ENCODE measurements at regions not wholly inside any gene's neighbourhood (a gene's known extent, or its start where the extent isn't known, plus 50 kb on each side); places are given as distances from the start of the nearest gene placed in this dataset.
"Not testable (repeated sequence)": the region's sequence is repeated elsewhere in the genome, so short reads cannot be mapped to it uniquely, and the experiment has no call there.

DNA sequence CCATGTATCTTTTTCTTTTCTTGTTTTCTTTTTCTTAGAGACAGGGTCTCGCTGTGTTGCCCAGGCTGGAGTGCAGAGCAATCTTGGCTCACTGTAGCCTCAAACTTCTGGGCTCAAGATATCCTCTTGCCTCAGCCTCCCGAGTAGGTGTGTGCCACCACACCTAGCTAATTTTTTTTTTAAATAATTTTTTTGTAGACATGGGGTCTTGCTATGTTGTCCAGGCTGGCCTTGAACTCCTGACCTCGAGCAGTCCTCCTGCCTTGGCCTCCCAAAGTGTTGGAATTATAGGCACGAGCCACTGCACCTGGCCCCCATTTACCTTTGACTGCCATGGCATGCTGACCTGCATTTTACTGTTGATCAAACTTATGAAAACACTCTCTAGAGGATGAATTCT lies 198.6 kb downstream of the SOX4 start:
- Mint-ChIP-seq H3K27me3 (no peaks in the 10 kb centered on the region), H3K4me3 (no peak overlapping the region), H3K27ac (no peak overlapping the region), H3K9me3 (no peaks in the 10 kb centered on the region), H3K4me1 (no peaks in the 10 kb centered on the region), H3K36me3 (ENCODE audit: low read depth) (no peaks in the 10 kb centered on the region)
- ATAC-seq (replicated peaks): no peak

DNA sequence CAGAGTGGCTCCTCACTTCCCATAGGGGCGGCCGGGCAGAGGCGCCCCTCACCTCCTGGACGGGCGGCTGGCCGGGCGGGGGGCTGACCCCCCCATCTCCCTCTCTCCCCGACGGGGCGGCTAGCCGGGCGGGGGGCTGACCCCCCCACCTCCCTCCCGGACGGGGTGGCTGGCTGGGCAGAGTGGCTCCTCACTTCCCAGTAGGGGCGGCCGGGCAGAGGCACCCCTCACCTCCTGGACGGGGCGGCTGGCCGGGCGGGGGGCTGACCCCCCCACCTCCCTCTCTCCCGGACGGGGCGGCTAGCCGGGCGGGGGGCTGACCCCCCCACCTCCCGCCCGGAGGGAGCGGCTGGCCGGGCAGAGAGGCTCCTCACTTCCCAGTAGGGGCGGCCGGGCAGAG lies 203.4 kb downstream of the SOX4 start:
- H3K4me3 Mint-ChIP-seq; H3K27ac Mint-ChIP-seq; H3K4me1 Mint-ChIP-seq; H3K36me3 Mint-ChIP-seq (ENCODE audit: low read depth); H3K9me3 Mint-ChIP-seq; H3K27me3 Mint-ChIP-seq; ATAC-seq (replicated peaks): not testable (repeated sequence)

DNA sequence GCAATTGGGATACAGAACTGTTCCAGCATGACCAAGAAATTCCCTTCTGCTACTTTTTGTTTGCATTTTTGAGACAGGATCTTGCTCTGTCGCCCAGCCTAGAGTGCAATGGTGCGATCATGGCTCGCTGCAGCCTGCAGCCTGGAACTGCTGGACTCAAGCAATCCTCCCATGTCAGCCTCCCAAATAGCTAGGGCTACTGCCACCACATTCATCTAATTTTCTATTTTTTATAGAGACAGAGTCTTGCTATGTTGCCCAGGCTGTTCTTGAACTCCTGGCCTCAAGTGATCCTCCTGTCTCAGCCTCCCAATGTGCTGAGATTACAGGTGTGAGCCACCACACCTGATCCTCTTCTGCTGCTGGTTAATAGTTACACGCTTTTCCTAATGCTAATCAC lies 204.9 kb downstream of the SOX4 start:
- no peak for ATAC-seq (replicated peaks)
- Mint-ChIP-seq H3K27me3 (no peaks in the 10 kb centered on the region), H3K36me3 (ENCODE audit: low read depth) (no peaks in the 10 kb centered on the region), H3K4me3 (no peak overlapping the region), H3K27ac (no peak overlapping the region), H3K9me3 (no peaks in the 10 kb centered on the region), H3K4me1 (no peaks in the 10 kb centered on the region)

DNA sequence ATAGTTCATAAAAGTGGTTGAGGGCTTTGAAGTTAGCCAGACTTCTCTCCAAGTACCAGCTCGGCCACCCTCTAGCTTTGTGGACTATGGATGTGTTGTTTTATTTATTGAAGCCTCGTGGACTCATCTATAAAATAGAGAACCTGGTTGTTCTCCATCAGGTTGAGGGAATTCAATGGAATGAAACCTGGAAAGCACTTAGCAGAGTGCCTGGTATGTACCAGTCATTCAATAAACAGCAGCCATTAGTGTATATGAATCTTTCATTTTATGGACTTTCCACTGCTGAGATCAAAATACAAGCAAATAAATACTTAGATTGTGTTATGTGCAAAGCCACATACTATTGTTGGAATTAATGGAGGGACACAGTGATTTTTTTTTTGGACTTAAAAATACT lies 206.8 kb downstream of the SOX4 start:
- Mint-ChIP-seq H3K4me3 (no peak overlapping the region), H3K27ac (no peak overlapping the region), H3K9me3 (no peaks in the 10 kb centered on the region), H3K36me3 (ENCODE audit: low read depth) (no peaks in the 10 kb centered on the region), H3K27me3 (no peaks in the 10 kb centered on the region), H3K4me1 (no peaks in the 10 kb centered on the region)
- no peak for ATAC-seq (replicated peaks)

DNA sequence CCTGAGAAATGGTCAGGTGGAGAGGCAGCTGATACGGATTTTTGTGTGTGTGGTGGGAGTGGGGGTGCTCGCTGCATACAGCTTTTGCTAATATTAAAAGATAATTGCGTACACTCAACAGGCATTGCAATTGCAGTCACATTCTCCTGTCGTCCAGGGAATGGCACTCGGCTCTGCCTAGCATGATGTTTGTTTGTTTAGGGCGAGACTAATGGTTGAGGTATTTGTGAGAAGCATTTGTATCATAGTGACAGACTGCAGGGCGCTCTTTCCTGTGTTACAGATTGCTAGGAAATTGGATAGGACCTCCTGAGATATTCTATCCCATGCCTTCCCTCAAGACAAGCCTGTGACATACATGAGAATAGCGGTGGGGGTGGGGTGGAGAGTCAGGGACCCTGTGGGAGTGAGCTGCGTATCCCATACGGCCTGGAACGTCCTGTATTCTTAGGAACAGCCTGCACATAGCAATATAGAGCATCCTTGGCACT lies 207.4 kb downstream of the SOX4 start:
- no peak for ATAC-seq (replicated peaks)
- H3K27ac Mint-ChIP-seq: no peak overlapping the region
- no peak overlapping the region for H3K4me3 Mint-ChIP-seq
- no peaks in the 10 kb centered on the region for H3K27me3 Mint-ChIP-seq
- no peaks in the 10 kb centered on the region for H3K9me3 Mint-ChIP-seq
- no peaks in the 10 kb centered on the region for H3K36me3 Mint-ChIP-seq (ENCODE audit: low read depth)
- H3K4me1 Mint-ChIP-seq: no peaks in the 10 kb centered on the region

DNA sequence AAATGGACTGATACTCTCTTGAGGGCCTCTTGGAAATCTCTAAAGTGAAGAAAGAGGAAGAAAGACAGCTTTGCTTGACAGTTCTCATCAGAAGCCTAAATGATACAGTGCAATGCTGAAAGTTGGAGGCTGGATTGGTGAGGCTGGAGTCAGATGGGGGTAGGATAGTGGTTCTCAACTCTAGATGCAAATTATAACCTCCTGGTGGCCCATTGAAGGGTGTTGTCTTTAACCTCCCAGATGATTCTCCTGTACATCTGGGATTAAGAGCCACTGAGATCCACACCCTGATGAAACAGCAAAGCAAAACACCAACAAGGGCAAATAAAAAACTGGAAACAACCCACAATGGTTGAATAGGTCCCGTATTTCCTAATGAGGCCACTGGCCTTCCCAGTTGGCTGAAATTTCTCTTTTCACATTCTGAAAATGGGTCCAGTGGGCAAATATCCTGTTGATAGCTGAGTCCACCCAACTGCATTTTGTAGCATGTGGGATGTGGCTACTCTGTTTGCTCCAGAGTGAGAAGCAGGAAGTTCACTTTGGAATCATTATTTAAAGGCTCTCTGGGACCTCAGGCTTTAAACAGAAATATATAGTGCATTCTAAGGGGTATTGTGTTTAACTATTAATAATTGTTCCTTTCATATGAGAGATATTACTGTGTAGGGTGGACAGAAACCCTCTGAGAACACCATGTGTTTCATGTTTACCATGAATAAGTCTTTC lies 208.1 kb downstream of the SOX4 start:
- H3K27me3 Mint-ChIP-seq: no peaks in the 10 kb centered on the region
- no peak overlapping the region for H3K4me3 Mint-ChIP-seq
- no peaks in the 10 kb centered on the region for H3K36me3 Mint-ChIP-seq (ENCODE audit: low read depth)
- H3K4me1 Mint-ChIP-seq: no peaks in the 10 kb centered on the region
- H3K27ac Mint-ChIP-seq: no peak overlapping the region
- no peak for ATAC-seq (replicated peaks)
- H3K9me3 Mint-ChIP-seq: no peaks in the 10 kb centered on the region

DNA sequence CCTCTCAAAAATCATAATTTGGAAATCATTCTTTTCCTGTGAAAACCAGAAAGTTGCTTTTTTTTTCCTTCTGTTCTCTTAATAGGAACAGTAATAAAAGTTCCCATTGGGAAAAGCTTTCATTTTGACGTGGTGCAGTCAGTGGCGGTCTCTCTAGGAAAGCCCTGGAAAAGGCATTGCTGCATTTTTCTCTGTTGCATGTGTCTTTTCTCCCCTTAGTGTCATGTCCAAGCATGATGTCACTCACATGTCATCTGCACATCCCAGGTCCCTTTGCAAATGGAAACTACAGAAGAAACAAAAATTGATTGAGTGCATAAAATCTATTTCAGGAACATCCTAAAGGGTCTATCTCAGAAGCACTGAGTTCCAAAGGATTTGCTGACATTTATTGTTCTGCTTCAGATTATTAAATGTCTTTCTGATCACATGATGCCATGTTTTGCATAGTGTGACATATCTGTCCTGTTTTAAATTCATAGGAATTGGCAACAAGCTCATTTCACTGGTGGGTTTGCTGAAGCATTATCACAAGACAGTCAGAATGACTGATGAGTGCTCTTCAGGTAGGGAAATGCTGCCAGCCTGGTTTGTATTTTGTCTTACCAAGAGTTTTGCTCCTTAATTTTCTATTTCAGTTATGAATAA lies 208.7 kb downstream of the SOX4 start:
- no peak for ATAC-seq (replicated peaks)
- Mint-ChIP-seq H3K4me3 (no peak overlapping the region), H3K27me3 (no peaks in the 10 kb centered on the region), H3K36me3 (ENCODE audit: low read depth) (no peaks in the 10 kb centered on the region), H3K27ac (no peak overlapping the region), H3K4me1 (no peaks in the 10 kb centered on the region), H3K9me3 (no peaks in the 10 kb centered on the region)

DNA sequence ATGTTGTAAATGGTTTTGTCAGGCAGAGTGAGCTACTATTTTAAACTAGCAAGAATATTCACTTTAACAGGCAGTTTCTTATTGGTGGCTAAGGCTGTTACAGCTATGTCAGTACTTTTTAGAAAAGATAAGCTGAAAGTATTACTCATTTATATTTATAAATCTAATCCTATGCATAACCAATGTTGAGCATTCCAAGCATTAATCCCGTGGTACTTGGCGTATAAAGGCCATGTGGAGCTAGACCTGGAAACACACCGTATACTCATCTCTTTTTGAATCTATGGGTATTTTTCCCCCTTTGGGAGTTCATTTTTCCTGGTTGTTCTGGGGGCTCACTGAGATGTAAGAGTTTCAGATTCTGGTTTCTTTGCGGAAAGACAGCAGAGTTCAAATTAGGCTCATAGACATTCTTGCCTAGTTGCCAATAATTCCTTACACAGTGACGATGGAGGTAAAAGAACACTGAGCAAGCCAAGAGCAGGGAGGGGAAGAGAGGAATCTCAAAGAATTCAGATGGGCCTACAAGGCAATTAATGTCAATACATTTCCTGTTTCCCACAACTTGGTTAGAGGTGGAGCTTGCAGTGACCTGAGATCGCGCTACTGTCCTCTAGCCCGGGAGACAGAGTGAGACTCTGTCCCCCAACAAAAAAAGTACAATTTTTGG lies 211.5 kb downstream of the SOX4 start:
- Mint-ChIP-seq H3K9me3 (no peaks in the 10 kb centered on the region), H3K27me3 (no peaks in the 10 kb centered on the region), H3K4me1 (no peaks in the 10 kb centered on the region), H3K27ac (no peak overlapping the region), H3K36me3 (ENCODE audit: low read depth) (no peaks in the 10 kb centered on the region), H3K4me3 (no peak overlapping the region)
- ATAC-seq (replicated peaks): no peak

DNA sequence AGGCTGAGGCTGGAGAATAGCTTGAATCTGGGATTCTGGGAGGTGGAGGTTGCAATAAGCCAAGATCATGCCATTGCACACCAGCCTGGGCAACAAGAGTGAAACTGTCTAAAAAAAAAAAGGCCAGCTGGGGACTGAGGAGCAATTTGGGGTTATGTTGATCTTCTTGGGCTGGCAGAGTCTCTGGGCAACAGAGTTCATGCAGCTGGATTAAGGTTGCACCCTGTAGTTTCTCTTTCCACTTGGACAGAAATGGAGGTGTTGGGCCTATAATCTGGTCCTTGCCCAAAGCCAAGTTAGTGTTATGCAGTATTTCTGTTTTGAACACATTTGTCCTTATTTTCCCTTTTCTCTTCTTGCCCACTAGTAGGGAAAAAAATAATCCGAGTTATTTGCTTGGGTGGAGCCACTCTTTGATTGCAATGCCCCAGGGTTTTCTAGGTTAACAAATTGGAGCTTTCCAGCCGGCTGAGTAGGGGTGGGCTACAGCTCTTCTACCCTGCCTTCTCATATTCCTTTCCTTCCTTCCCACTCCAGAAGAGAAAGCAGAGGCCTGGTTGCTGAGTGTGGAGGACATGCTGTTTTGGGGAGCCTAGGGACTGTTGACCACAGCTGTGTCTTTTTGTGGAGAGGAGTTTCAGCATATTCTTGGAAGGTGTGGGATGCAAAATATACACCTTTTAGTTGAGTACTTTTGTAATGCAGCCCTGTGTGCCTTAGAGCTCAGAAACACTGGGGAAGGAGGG lies 213.9 kb downstream of the SOX4 start:
- ATAC-seq (replicated peaks): no peak
- Mint-ChIP-seq H3K9me3 (no peaks in the 10 kb centered on the region), H3K4me3 (no peak overlapping the region), H3K36me3 (ENCODE audit: low read depth) (no peaks in the 10 kb centered on the region), H3K27ac (no peak overlapping the region), H3K27me3 (no peaks in the 10 kb centered on the region), H3K4me1 (no peaks in the 10 kb centered on the region)

DNA sequence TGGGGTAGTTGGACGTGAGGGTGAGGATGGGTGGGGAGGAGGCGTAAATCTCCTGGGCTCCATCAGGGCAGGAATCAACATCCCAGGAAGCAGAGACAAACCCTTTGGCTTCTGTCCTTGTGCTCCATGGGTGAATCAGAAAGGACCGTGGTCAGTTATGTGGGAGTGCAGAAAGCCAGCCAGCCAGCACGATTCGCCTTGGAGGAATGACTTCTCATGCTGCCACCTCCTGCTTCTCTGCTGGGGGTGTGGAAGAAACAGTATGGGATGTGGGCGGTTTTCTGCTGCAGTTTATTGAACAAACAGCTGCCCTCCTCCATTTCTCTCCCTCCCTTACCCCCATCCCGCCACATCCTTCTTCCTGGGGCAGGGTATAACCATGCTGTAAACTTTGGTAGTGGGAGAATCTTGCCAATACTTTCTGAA lies 214.5 kb downstream of the SOX4 start:
- H3K36me3 Mint-ChIP-seq (ENCODE audit: low read depth): no peaks in the 10 kb centered on the region
- no peaks in the 10 kb centered on the region for H3K4me1 Mint-ChIP-seq
- H3K27me3 Mint-ChIP-seq: no peaks in the 10 kb centered on the region
- H3K9me3 Mint-ChIP-seq: no peaks in the 10 kb centered on the region
- H3K4me3 Mint-ChIP-seq: no peak overlapping the region
- no peak overlapping the region for H3K27ac Mint-ChIP-seq
- no peak for ATAC-seq (replicated peaks)

DNA sequence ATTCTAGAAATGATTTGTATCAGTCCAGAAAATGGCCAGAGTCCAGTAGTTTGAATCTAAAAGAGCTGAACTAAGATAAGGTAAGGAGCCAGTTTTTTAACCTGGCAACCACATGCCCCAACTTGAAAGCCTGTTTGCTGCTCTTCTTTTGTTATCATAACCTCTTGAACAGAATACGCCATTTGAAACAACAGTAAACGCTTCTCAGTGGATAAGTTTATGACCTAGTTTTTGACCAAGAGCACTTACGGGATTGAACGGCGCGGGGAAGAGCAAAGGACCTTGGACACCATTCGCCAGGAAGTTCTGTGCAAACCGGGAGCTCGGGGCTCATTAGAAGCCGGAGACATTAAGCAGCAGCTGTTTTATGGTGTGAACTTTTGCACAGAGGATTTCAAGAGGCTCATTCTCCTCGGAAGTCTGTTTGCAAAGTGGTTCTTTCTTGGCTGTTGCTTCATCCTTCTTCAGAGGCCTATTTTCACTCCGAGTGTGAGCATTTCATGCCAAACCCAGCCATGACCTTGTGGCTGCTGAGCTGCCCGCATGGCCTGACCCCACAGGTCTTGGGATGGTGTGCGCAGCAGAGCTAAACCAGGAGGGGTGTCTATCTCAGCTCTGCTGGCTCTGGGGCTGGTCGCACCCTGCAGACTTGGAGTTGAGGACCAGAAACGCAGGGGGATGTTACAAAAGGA lies 215.1 kb downstream of the SOX4 start:
- Mint-ChIP-seq H3K27me3 (no peaks in the 10 kb centered on the region), H3K36me3 (ENCODE audit: low read depth) (no peaks in the 10 kb centered on the region), H3K4me1 (no peaks in the 10 kb centered on the region), H3K4me3 (no peak overlapping the region), H3K27ac (no peak overlapping the region), H3K9me3 (no peaks in the 10 kb centered on the region)
- no peak for ATAC-seq (replicated peaks)

DNA sequence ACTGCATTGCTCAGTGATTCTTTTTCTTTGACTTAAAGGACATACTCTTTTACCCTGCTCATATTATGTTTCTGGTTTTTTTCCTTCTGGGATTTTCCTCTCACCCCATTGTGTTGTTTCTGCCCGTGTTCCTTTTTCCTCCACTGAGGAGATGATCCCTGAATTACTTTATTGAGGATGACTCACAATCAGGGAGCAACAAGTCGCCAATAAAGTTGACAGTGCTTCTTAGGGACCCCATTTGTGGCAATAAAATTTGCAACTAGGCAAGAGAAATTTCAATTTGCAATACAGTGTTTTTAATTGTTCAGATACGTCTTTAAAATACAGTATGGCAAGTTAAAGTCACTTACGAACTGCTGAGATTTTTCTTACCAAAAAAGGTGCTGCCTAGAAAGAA lies 217.9 kb downstream of the SOX4 start:
- H3K27me3 Mint-ChIP-seq: no peaks in the 10 kb centered on the region

DNA sequence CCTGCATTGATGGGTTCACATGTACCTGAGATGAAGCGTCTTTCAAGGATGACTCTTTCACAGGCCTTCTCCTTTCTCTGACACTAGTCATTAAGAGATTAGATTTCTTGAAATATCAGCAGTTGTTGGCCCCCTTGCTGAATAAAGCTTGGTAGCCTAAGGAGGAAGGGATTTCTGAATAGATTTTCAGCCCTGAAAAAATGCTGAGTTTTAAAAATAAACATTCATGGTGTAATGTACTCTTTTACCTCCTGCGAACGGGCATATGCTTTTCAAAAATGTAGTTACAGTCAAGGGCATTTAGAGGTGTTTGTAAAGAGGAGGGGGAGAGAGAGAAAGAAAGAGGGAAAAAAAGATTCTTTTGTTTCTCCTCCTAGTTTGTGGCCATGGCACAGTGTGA lies 222.7 kb downstream of the SOX4 start:
- ATAC-seq (replicated peaks): no peak
- Mint-ChIP-seq H3K4me3 (no peak overlapping the region), H3K27me3 (no peaks in the 10 kb centered on the region), H3K27ac (no peak overlapping the region), H3K36me3 (ENCODE audit: low read depth) (no peaks in the 10 kb centered on the region), H3K9me3 (no peaks in the 10 kb centered on the region), H3K4me1 (no peaks in the 10 kb centered on the region)

More for the DNA sequence above, 217.9 kb downstream of the SOX4 start:
- H3K27ac Mint-ChIP-seq: no peak overlapping the region
- no peak for ATAC-seq (replicated peaks)
- no peaks in the 10 kb centered on the region for H3K9me3 Mint-ChIP-seq
- H3K4me3 Mint-ChIP-seq: no peak overlapping the region
- H3K4me1 Mint-ChIP-seq: no peaks in the 10 kb centered on the region
- no peaks in the 10 kb centered on the region for H3K36me3 Mint-ChIP-seq (ENCODE audit: low read depth)

DNA sequence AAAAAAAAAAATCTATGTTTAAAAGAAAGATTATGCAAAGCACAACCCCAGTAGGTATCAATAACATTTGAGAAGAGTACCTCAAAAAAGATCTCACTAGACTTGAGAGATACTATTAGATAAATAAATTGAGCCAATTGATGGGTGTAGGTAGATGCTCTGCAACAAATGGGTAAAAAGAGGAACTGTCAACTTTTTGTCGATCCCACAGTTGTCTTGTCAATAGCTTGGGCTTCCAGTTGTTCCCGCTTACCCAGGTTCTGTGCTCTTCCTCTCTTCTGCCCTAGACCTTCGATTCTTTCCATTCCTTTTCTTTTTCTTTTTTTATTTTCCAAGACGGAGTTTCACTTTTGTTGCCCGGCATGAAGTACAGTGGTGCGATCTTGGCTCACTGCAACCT lies 226.9 kb downstream of the SOX4 start:
- H3K9me3 Mint-ChIP-seq: no peaks in the 10 kb centered on the region
- H3K27me3 Mint-ChIP-seq: no peaks in the 10 kb centered on the region
- no peaks in the 10 kb centered on the region for H3K4me1 Mint-ChIP-seq
- no peak overlapping the region for H3K27ac Mint-ChIP-seq
- no peaks in the 10 kb centered on the region for H3K36me3 Mint-ChIP-seq (ENCODE audit: low read depth)
- H3K4me3 Mint-ChIP-seq: no peak overlapping the region
- ATAC-seq (replicated peaks): no peak
